HepG2 (cell line): ENCODE measurements at regions not wholly inside any gene's neighbourhood (a gene's known extent, or its start where the extent isn't known, plus 50 kb on each side); places are given as distances from the start of the nearest gene placed in this dataset.

Experiments
- ATAC-seq: fragments of 200-7000 bp; cut with Tn5 transposase; 3 replicates; pipeline ENCODE4 v1.9.1; 2020; ENCODE audit warnings: mild to moderate bottlenecking, moderate library complexity
- BruUV-seq: library from RNA; stranded (reverse); fragments of 400-500 nt; replicated peaks from 2 replicates; lab custom pipeline; 2021; lab: Mats Ljungman, UMichigan
- CTCF ChIA-PET: fragments of 300-600 bp; formaldehyde crosslinking; extraction: SDS; loops from one replicate; lab custom pipeline; 2021; ENCODE audit warnings: low total read pairs, inconsistent platforms, low intra/inter-chr PET ratio; lab: Yijun Ruan, JAX
- POLR2A ChIA-PET: fragments of 350-600 bp; sonication (Branson Sonifier 250); formaldehyde crosslinking; loops from one replicate; lab custom pipeline; 2020; ENCODE audit warnings: antibody characterized with exemption, inconsistent platforms; lab: Yijun Ruan, JAX
- DNase-seq: peaks from one replicate; pipeline ENCODE4 v3.0.0-alpha.2; 2015; ENCODE audit warnings: low spot score
- FAIRE-seq: peaks from 3 replicates; lab custom pipeline; 2011; peaks lifted over from hg19 to GRCh38; lab: Jason Lieb, UNC
- H2AFZ ChIP-seq: one replicate; pipeline ENCODE4 v1.6.1; 2011; ENCODE audit warnings: low read length, inconsistent platforms
- H3K27ac ChIP-seq: fragments of 300-600 bp; 3 replicates; pipeline ENCODE4 v1.8.0; 2011; ENCODE audit warnings: mixed run types, mild to moderate bottlenecking, mixed read lengths, low read length, inconsistent platforms; ENCODE audit not compliant: insufficient read depth; ENCODE audit errors: extremely low read length
- H3K27me3 ChIP-seq, 2 experiments: fragments of 200-600 bp in 1 of 2; 2 replicates in 1 of 2; 3 replicates in 1 of 2; pipeline versions ENCODE4 v1.6.0 to v1.8.0; 2011; ENCODE audit warnings: low read length in 2 of 2, mild to moderate bottlenecking in 2 of 2, moderate library complexity in 2 of 2, inconsistent platforms in 1 of 2; ENCODE audit not compliant: insufficient read depth in 2 of 2, control insufficient read depth in 1 of 2
- H3K36me3 ChIP-seq, 2 experiments: fragments of 200-600 bp in 1 of 2; replicated peaks in 1 of 2; 2 replicates in 1 of 2; 3 replicates in 1 of 2; pipeline versions ENCODE4 v1.5.1 to v1.8.0; 2011; ENCODE audit warnings: low read length in 2 of 2, inconsistent platforms in 1 of 2; ENCODE audit not compliant: insufficient read depth in 2 of 2, control insufficient read depth in 1 of 2
- H3K4me1 ChIP-seq: 2 replicates; pipeline ENCODE4 v1.5.1; 2012; ENCODE audit warnings: low read length, inconsistent platforms; ENCODE audit not compliant: insufficient read depth
- H3K4me2 ChIP-seq: 2 replicates; pipeline ENCODE4 v1.6.0; 2011; ENCODE audit warnings: low read depth, low read length, inconsistent platforms
- H3K4me3 ChIP-seq, 3 experiments: fragments of 200-600 bp in 1 of 3; sonication (generic), shearing (Covaris generic) in 1 of 3; replicated peaks in 1 of 3; 2 replicates each; pipeline ENCODE4 v1.5.1; 2011 to 2016; ENCODE audit warnings: low read length in 3 of 3, inconsistent platforms in 2 of 3, low read depth in 2 of 3, mild to moderate bottlenecking in 2 of 3, control low read depth in 1 of 3, mixed read lengths in 1 of 3; ENCODE audit not compliant: insufficient read depth in 1 of 3
- H3K79me2 ChIP-seq: one replicate; pipeline ENCODE4 v1.6.1; 2011; ENCODE audit warnings: low read length, inconsistent platforms; ENCODE audit not compliant: insufficient read depth
- H3K9ac ChIP-seq: 2 replicates; pipeline ENCODE4 v1.6.0; 2011; ENCODE audit warnings: mild to moderate bottlenecking, low read depth, low read length, inconsistent platforms; ENCODE audit not compliant: insufficient read depth
- H3K9me3 ChIP-seq: 2 replicates; pipeline ENCODE4 v1.5.1; 2012; ENCODE audit warnings: mild to moderate bottlenecking, low read length
- H4K20me1 ChIP-seq: 2 replicates; pipeline ENCODE4 v1.6.0; 2011; ENCODE audit warnings: inconsistent platforms, mild to moderate bottlenecking, low read length, moderate library complexity; ENCODE audit not compliant: insufficient read depth
- ATF5 ChIP-seq: sonication (generic); formaldehyde crosslinking; IDR thresholded peaks from 2 replicates; pipeline ENCODE4 v1.4.0; 2020; ENCODE audit warnings: mild to moderate bottlenecking, low read depth, missing genetic modification reagents
- HNRNPL ChIP-seq: fragments of 200-400 bp; formaldehyde crosslinking; IDR thresholded peaks from 2 replicates; pipeline ENCODE4 v1.6.1; 2017; ENCODE audit warnings: mild to moderate bottlenecking, low read depth, low read length
- RAD51 ChIP-seq: fragments of 450-650 bp; IDR thresholded peaks from 2 replicates; pipeline ENCODE4 v1.6.1; 2016; ENCODE audit warnings: borderline replicate concordance
- SAP130 ChIP-seq: IDR thresholded peaks from 2 replicates; pipeline ENCODE4 v1.6.1; 2016; ENCODE audit warnings: low read depth
- ZKSCAN5 ChIP-seq: sonication (generic); formaldehyde crosslinking; IDR thresholded peaks from 2 replicates; pipeline ENCODE4 v1.5.1; 2020; ENCODE audit warnings: mild to moderate bottlenecking, missing genetic modification reagents
- WGBS: methylation state at CpG from one replicate; pipeline ENCODE4 v1.1.6; 2017; ENCODE audit warnings: low lambda C conversion rate; 5-methylcytosine and 5-hydroxymethylcytosine counted together
- in situ Hi-C: cut with HindIII; loops from 2 replicates; pipeline ENCODE4 v1.10.0; 2017; ENCODE audit warnings: low pct_unique_long_range_greater_than_20kb; ENCODE audit not compliant: extremely low pct_ligation_motif_present
- intact Hi-C: fragments of 100-400 bp; cut with micrococcal nuclease; formaldehyde crosslinking; loops from one replicate; pipeline ENCODE4 v1.10.0; 2022; ENCODE audit not compliant: unreplicated experiment
- TF ChIP-seq, protein P1 (sequence below): sonication (generic); formaldehyde crosslinking; IDR thresholded peaks from 2 replicates; pipeline ENCODE4 v1.5.1; 2020; ENCODE audit warnings: mild to moderate bottlenecking, missing genetic modification reagents

DNA sequence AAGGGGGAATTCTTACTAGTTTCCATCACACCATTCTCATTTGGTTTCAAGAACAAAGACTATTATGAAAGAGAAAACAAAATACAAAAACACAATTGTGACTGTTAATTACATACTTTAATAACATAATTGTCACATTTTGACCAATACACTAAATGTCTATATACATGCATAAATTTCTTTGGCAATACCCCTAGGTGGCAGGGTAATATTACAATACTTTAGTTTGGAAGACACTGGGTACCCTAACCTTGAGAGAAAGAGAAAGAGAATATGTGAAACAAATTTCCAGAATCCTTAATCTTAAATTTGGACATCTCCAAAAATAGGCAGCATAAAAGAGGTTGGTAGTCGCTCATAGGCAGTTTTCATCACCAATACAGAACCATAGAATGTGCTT is 619.6 kb upstream of the ADAMTS16 start:
- Histone ChIP-seq H3K27ac (no peak overlapping the region), H4K20me1 (no peaks in the 10 kb centered on the region), H3K9me3 (0 out of 2 replicates have a peak, but pooled peaks cover 21% of the 10 kb centered on the region), H3K4me3 (no peak overlapping the region), H3K4me2 (no peak overlapping the region), H3K79me2 (no peaks in the 10 kb centered on the region), H3K9ac (no peak overlapping the region), H3K27me3 (no peaks in the 10 kb centered on the region), H3K36me3 (no peaks in the 10 kb centered on the region), H2AFZ (no peak overlapping the region), H3K4me1 (no peaks in the 10 kb centered on the region)
- TF ChIP-seq ATF5 (CRISPR knock-in tag) = no peak
- TF ChIP-seq HNRNPL = no peak
- TF ChIP-seq ZKSCAN5 (CRISPR knock-in tag) = no peak
- no peak for TF ChIP-seq RAD51
- TF ChIP-seq SAP130 = no peak
- TF ChIP-seq, protein P1, sequence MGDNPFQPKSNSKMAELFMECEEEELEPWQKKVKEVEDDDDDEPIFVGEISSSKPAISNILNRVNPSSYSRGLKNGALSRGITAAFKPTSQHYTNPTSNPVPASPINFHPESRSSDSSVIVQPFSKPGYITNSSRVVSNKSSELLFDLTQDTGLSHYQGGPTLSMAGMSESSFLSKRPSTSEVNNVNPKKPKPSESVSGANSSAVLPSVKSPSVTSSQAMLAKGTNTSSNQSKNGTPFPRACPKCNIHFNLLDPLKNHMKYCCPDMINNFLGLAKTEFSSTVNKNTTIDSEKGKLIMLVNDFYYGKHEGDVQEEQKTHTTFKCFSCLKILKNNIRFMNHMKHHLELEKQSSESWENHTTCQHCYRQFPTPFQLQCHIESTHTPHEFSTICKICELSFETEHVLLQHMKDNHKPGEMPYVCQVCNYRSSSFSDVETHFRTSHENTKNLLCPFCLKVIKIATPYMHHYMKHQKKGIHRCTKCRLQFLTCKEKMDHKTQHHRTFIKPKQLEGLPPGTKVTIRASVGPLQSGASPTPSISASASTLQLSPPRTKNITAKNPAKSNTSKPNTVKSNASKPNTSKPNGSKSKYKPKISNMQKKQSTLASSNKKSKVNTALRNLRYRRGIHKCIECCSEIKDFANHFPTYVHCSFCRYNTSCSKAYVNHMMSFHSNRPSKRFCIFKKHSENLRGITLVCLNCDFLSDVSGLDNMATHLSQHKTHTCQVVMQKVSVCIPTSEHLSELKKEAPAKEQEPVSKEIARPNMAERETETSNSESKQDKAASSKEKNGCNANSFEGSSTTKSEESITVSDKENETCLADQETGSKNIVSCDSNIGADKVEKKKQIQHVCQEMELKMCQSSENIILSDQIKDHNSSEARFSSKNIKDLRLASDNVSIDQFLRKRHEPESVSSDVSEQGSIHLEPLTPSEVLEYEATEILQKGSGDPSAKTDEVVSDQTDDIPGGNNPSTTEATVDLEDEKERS = no peak
- ATAC-seq (no peak), DNase-seq (no peak), FAIRE-seq (no peak)
- 12% methylated on average over 1 of the region's 1 CpG for WGBS
- ChIA-PET CTCF (no interaction called here), POLR2A (no interaction called here)
- in situ Hi-C loops = no loop called here
- intact Hi-C loops = no loop called here
- BruUV-seq = no TSS peak
